KMS-11 (cell line): ENCODE measurements at regions not wholly inside any gene's neighbourhood (a gene's known extent, or its start where the extent isn't known, plus 50 kb on each side); places are given as distances from the start of the nearest gene placed in this dataset.

Source experiments
- H2AFZ ChIP-seq: fragments of 200-600 bp; sonication (generic); 2 replicates; pipeline ENCODE4 v1.6.1; 2016; ENCODE audit warnings: antibody characterized with exemption, mixed run types, low read depth
- H3K27ac ChIP-seq: fragments of 200-600 bp; sonication (generic); 2 replicates; pipeline ENCODE4 v1.6.1; 2016; ENCODE audit warnings: mild to moderate bottlenecking, mixed run types
- H3K27me3 ChIP-seq: fragments of 200-600 bp; sonication (generic); 2 replicates; pipeline ENCODE4 v1.6.1; 2017; ENCODE audit warnings: mild to moderate bottlenecking, low read depth, mixed run types, moderate library complexity; ENCODE audit not compliant: insufficient read depth
- H3K36me3 ChIP-seq: fragments of 200-600 bp; sonication (generic); 2 replicates; pipeline ENCODE4 v1.6.1; 2017; ENCODE audit warnings: mild to moderate bottlenecking, mixed run types; ENCODE audit not compliant: insufficient read depth
- H3K4me1 ChIP-seq: fragments of 200-600 bp; sonication (generic); 2 replicates; pipeline ENCODE4 v1.6.1; 2016; ENCODE audit warnings: mild to moderate bottlenecking, low read depth, mixed run types; ENCODE audit not compliant: poor library complexity, severe bottlenecking
- H3K4me2 ChIP-seq: fragments of 200-600 bp; sonication (generic); 2 replicates; pipeline ENCODE4 v1.7.0; 2016; ENCODE audit warnings: mild to moderate bottlenecking, mixed run types
- H3K4me3 ChIP-seq: fragments of 200-600 bp; sonication (generic); IDR thresholded peaks from 2 replicates; pipeline ENCODE4 v1.6.1; 2017; ENCODE audit warnings: low read depth, low read length, mixed read lengths; ENCODE audit not compliant: insufficient read depth
- H3K79me2 ChIP-seq: fragments of 200-600 bp; sonication (generic); 2 replicates; pipeline ENCODE4 v1.6.1; 2016; ENCODE audit warnings: low read depth, mixed run types; ENCODE audit not compliant: insufficient read depth
- H3K9ac ChIP-seq: fragments of 200-600 bp; sonication (generic); 2 replicates; pipeline ENCODE4 v1.6.1; 2016; ENCODE audit warnings: mild to moderate bottlenecking, mixed run types
- H4K20me1 ChIP-seq: fragments of 200-600 bp; sonication (generic); 2 replicates; pipeline ENCODE4 v1.6.1; 2016; ENCODE audit warnings: mild to moderate bottlenecking, mixed run types; ENCODE audit not compliant: insufficient read depth
- TF ChIP-seq, protein P1 (sequence below): fragments of 200-600 bp; sonication (generic); conservative IDR thresholded peaks from 2 replicates; pipeline ENCODE4 v1.6.1; 2017; ENCODE audit warnings: low read depth, mild to moderate bottlenecking, antibody characterized with exemption, low read length, moderate library complexity, mixed read lengths

DNA sequence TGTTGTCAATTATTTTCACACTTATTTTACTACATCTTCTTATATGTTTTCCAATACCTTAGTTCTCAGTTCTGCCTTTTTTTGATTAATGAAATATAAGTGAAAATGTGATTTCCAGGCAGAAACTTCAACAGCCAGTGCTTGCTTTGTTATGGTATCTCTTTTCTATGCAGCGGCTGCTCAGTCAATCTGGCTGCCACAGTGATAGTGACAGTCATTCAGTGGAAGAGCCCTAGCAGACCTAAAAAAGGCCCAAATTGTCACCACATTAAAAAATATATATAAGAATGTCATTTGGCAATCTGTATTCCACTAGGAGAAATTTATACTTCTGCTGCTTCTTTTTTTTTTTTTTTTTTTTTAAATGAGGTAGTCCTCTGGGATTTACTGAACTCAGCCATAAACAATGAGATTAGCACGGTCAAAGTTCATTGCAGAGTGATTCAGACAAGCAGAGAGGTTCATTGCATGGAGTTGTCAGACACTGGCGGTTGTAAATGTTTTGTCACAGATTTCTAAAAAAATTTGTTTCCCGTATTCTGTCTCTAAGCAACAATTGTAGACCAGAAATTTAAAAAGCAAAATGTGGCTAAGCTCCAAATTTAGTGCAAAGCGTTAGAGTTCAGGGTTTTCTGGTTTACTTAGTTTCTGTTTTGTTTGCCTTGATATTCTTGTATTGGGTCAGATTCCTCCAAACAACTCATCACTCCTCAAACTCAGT is 94.7 kb upstream of the PRR20A start:
- TF ChIP-seq, protein P1, sequence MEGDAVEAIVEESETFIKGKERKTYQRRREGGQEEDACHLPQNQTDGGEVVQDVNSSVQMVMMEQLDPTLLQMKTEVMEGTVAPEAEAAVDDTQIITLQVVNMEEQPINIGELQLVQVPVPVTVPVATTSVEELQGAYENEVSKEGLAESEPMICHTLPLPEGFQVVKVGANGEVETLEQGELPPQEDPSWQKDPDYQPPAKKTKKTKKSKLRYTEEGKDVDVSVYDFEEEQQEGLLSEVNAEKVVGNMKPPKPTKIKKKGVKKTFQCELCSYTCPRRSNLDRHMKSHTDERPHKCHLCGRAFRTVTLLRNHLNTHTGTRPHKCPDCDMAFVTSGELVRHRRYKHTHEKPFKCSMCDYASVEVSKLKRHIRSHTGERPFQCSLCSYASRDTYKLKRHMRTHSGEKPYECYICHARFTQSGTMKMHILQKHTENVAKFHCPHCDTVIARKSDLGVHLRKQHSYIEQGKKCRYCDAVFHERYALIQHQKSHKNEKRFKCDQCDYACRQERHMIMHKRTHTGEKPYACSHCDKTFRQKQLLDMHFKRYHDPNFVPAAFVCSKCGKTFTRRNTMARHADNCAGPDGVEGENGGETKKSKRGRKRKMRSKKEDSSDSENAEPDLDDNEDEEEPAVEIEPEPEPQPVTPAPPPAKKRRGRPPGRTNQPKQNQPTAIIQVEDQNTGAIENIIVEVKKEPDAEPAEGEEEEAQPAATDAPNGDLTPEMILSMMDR = no peak
- no peaks in the 10 kb centered on the region for H4K20me1 ChIP-seq
- H3K79me2 ChIP-seq = no peaks in the 10 kb centered on the region
- H3K27ac ChIP-seq = no peak overlapping the region
- no peaks in the 10 kb centered on the region for H3K36me3 ChIP-seq
- no peaks in the 10 kb centered on the region for H3K4me1 ChIP-seq
- H3K4me3 ChIP-seq = no peak overlapping the region
- H3K4me2 ChIP-seq = no peak overlapping the region
- no peak overlapping the region for H2AFZ ChIP-seq
- H3K27me3 ChIP-seq = no peaks in the 10 kb centered on the region
- no peak overlapping the region for H3K9ac ChIP-seq

- Histone ChIP-seq H2AFZ (no peak overlapping the region), H3K4me1 (no peaks in the 10 kb centered on the region), H3K27ac (no peak overlapping the region), H3K27me3 (no peaks in the 10 kb centered on the region), H3K9ac (no peak overlapping the region), H3K79me2 (no peaks in the 10 kb centered on the region), H4K20me1 (no peaks in the 10 kb centered on the region), H3K36me3 (no peaks in the 10 kb centered on the region), H3K4me2 (no peak overlapping the region), H3K4me3 (no peak overlapping the region)
- TF ChIP-seq, protein P1 = no peak
Observed at GRCh38 chr13:57056601-57057180, 84.0 kb upstream of the PRR20A start.

- no peaks in the 10 kb centered on the region for H3K79me2 ChIP-seq
- no peak overlapping the region for H3K4me2 ChIP-seq
Observed at GRCh38 chr13:57063007-57063406, 77.7 kb upstream of the PRR20A start.

DNA sequence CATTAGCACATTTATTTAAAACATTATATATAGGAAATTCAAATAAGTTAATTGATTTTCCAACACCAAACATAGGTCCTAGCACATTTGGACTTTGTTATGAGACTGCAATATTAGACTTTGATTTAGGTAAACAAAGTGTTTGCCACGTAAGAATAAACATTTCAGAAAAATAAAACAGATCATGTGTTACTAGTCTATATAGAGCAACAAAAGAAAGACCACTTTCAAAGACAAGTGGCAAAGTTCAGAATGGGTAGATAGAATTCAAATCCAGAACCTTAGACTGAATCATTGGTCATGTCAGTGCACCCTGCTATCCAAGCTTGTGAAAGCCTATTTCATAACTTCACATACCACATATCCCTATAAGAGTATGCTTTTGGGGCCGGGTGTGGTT is 66.7 kb upstream of the PRR20A start:
- Histone ChIP-seq H3K27ac (no peak overlapping the region), H4K20me1 (no peaks in the 10 kb centered on the region), H2AFZ (no peak overlapping the region), H3K4me3 (no peak overlapping the region), H3K27me3 (no peaks in the 10 kb centered on the region), H3K79me2 (no peaks in the 10 kb centered on the region), H3K36me3 (no peaks in the 10 kb centered on the region), H3K4me2 (no peak overlapping the region), H3K4me1 (no peaks in the 10 kb centered on the region), H3K9ac (no peak overlapping the region)
- TF ChIP-seq, protein P1 = no peak

More at GRCh38 chr13:57063007-57063406, 77.7 kb upstream of the PRR20A start:
- TF ChIP-seq, protein P1 = no peak
- Histone ChIP-seq H3K36me3 (no peaks in the 10 kb centered on the region), H4K20me1 (no peaks in the 10 kb centered on the region), H3K4me1 (no peaks in the 10 kb centered on the region), H3K9ac (no peak overlapping the region), H2AFZ (no peak overlapping the region), H3K4me3 (no peak overlapping the region), H3K27ac (no peak overlapping the region), H3K27me3 (no peaks in the 10 kb centered on the region)
